RWPE2 (cell line): ENCODE measurements at regions not wholly inside any gene's neighbourhood (a gene's known extent, or its start where the extent isn't known, plus 50 kb on each side); places are given as distances from the start of the nearest gene placed in this dataset.

ENCODE experiments used
- ATAC-seq: fragments of 200-7000 bp; cut with Tn5 transposase; 3 replicates; pipeline ENCODE4 v1.9.1; 2021; ENCODE audit warnings: low read depth
- DNase-seq: peaks from one replicate; pipeline ENCODE4 v3.0.0-alpha.2; 2020; ENCODE audit warnings: low spot score
- H3K27ac ChIP-seq: fragments of 450-650 bp; 2 replicates; pipeline ENCODE4 v1.5.1; 2017; ENCODE audit warnings: mild to moderate bottlenecking; ENCODE audit not compliant: poor library complexity, severe bottlenecking
- H3K27me3 ChIP-seq: fragments of 250-450 bp; sonication (Bioruptor Pico); 2 replicates; pipeline ENCODE4 v1.5.1; 2021; ENCODE audit warnings: mild to moderate bottlenecking, moderate library complexity; ENCODE audit not compliant: insufficient read depth, poor library complexity, severe bottlenecking
- H3K36me3 ChIP-seq: fragments of 250-450 bp; sonication (Bioruptor Pico); 2 replicates; pipeline ENCODE4 v1.5.1; 2020; ENCODE audit warnings: low read depth, mild to moderate bottlenecking, moderate library complexity
- H3K4me1 ChIP-seq: fragments of 250-450 bp; sonication (Bioruptor Pico); 2 replicates; pipeline ENCODE4 v1.5.1; 2021; ENCODE audit warnings: mild to moderate bottlenecking, moderate library complexity; ENCODE audit not compliant: insufficient read depth, poor library complexity, severe bottlenecking
- H3K4me3 ChIP-seq: fragments of 250-450 bp; sonication (Bioruptor Pico); 2 replicates; pipeline ENCODE4 v1.5.1; 2021; ENCODE audit warnings: mild to moderate bottlenecking, moderate library complexity; ENCODE audit not compliant: severe bottlenecking
- H3K9me3 ChIP-seq: fragments of 250-450 bp; sonication (Bioruptor Pico); 2 replicates; pipeline ENCODE4 v1.5.1; 2021; ENCODE audit warnings: mild to moderate bottlenecking, moderate library complexity; ENCODE audit not compliant: severe bottlenecking
- TF ChIP-seq, protein P1 (sequence below): fragments of 450-650 bp; IDR thresholded peaks from one replicate; pipeline ENCODE4 v1.5.1; 2017; ENCODE audit warnings: mild to moderate bottlenecking, moderate library complexity; ENCODE audit not compliant: poor library complexity, severe bottlenecking

DNA sequence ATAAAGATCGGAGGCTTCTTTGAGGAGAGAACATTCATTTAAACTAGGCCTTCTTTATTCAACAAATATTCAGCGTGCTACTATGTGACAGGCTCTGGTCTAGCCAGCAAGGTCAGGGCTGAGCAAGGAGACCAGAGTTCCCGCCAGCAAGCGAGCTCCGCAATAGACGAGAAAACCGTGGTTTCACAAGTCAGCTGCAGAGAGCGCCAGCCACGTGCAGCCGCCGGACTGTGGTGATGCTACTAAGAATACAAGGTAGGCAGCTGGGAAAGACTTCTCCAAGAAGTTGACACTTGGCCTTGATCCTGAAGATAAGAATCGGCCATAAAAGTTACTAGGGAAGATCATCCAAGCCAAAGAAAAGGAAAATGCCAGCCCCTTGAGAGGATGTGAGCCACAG, 533.7 kb upstream of the SALL3 start:
- no peaks in the 10 kb centered on the region for H3K9me3 ChIP-seq
- no peaks in the 10 kb centered on the region for H3K36me3 ChIP-seq
- ATAC-seq: no peak
- H3K27me3 ChIP-seq: no peaks in the 10 kb centered on the region
- no peaks in the 10 kb centered on the region for H3K4me1 ChIP-seq
- no peak for DNase-seq
- TF ChIP-seq, protein P1, sequence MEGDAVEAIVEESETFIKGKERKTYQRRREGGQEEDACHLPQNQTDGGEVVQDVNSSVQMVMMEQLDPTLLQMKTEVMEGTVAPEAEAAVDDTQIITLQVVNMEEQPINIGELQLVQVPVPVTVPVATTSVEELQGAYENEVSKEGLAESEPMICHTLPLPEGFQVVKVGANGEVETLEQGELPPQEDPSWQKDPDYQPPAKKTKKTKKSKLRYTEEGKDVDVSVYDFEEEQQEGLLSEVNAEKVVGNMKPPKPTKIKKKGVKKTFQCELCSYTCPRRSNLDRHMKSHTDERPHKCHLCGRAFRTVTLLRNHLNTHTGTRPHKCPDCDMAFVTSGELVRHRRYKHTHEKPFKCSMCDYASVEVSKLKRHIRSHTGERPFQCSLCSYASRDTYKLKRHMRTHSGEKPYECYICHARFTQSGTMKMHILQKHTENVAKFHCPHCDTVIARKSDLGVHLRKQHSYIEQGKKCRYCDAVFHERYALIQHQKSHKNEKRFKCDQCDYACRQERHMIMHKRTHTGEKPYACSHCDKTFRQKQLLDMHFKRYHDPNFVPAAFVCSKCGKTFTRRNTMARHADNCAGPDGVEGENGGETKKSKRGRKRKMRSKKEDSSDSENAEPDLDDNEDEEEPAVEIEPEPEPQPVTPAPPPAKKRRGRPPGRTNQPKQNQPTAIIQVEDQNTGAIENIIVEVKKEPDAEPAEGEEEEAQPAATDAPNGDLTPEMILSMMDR: no peak
- H3K4me3 ChIP-seq: no peak overlapping the region
- H3K27ac ChIP-seq: no peak overlapping the region

DNA sequence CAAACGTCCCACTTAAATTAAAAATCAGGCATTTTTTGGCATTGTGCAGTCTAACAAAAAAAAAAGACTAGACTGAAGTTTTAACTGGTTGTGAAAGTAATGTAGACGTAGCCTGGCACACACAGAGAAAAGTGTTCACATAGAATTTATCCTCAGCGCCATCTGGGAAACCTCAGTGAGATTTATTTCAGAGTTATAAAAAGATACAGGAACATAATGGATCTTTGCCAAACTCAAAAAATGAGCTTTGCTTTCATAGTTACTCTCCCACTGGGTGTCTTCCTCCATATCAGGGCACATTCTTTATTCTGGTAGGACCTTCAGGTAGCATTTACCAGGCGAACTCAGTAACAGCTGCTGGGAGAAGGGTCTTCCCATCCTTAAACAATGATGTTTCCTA, 532.4 kb upstream of the SALL3 start:
- no peaks in the 10 kb centered on the region for H3K4me1 ChIP-seq
- TF ChIP-seq, protein P1: no peak
- ATAC-seq: no peak

DNA sequence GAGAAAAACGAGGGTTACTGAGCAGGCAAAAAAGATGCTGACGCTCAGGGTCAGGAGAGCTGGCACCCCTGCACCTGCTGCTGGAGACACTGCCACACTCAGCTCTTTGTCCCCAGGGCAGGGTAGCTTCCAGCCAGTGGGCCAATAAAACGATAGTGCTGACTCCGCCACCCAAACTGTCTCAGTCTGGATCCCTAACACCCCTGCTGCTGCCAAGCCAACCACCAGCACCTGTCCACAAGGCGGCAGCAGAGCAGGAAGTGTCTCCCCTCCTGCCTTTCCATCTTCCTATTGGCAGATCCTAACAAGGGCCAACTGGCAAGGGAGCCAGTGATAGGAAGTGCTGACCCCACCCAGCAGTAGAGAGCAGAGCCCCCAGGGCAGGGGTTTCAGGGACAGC, 531.5 kb upstream of the SALL3 start:
- Histone ChIP-seq H3K4me3 (no peak overlapping the region), H3K36me3 (no peaks in the 10 kb centered on the region), H3K4me1 (no peaks in the 10 kb centered on the region), H3K9me3 (no peaks in the 10 kb centered on the region), H3K27me3 (no peaks in the 10 kb centered on the region), H3K27ac (no peak overlapping the region)
- TF ChIP-seq, protein P1: peak; percentile 12
- ATAC-seq (0 out of 3 replicates have a peak, but pooled peaks have one; percentile 19), DNase-seq (no peak)

More for the DNA sequence above, 532.4 kb upstream of the SALL3 start:
- DNase-seq: no peak
- Histone ChIP-seq H3K27me3 (no peaks in the 10 kb centered on the region), H3K9me3 (no peaks in the 10 kb centered on the region), H3K4me3 (no peak overlapping the region), H3K27ac (no peak overlapping the region), H3K36me3 (no peaks in the 10 kb centered on the region)

- H3K4me3 ChIP-seq: no peak overlapping the region
- no peaks in the 10 kb centered on the region for H3K4me1 ChIP-seq
- TF ChIP-seq, protein P1: no peak
- DNase-seq: no peak
- H3K36me3 ChIP-seq: no peaks in the 10 kb centered on the region
- no peak for ATAC-seq
- no peak overlapping the region for H3K27ac ChIP-seq
- H3K9me3 ChIP-seq: no peaks in the 10 kb centered on the region
- no peaks in the 10 kb centered on the region for H3K27me3 ChIP-seq
Observed at GRCh38 chr18:78448591-78448990, 531.0 kb upstream of the SALL3 start.

- H3K36me3 ChIP-seq: no peaks in the 10 kb centered on the region
- no peak for ATAC-seq
- H3K4me1 ChIP-seq: no peaks in the 10 kb centered on the region
- no peak overlapping the region for H3K4me3 ChIP-seq
- H3K27me3 ChIP-seq: no peaks in the 10 kb centered on the region
- no peak for DNase-seq
- H3K9me3 ChIP-seq: no peaks in the 10 kb centered on the region
- H3K27ac ChIP-seq: no peak overlapping the region
- TF ChIP-seq, protein P1: no peak
Observed at GRCh38 chr18:78454221-78454620, 525.4 kb upstream of the SALL3 start.
